ENCODE measurements at regions not wholly inside any gene's neighbourhood (a gene's known extent, or its start where the extent isn't known, plus 50 kb on each side); places are given as distances from the start of the nearest gene placed in this dataset.

DNA sequence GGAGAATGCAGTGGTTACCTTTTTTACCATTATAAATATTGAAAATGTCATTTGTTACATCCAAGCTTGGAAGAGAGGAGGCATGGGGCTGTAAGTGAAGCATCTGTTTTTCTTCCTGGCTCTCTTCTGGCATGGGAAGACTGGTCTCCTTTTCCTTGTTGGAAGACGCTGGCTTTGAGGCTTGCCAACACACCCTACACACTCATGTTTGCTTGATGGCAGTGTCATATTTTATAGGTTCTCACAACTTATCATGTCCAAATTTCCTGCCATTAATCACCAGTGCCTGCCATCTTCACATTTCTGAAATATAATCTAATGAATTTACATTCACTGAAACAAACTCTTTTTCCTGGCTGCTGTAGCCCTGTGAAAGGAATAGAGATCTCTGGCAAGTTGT is 252.9 kb downstream of the MAN2A1 start:
- H3K4me3 ChIP-seq (ENCODE audit: low read depth, low read length), result no peak overlapping the region
- in situ Hi-C loops (cut with HindIII; ENCODE audit: low sequenced_read_pairs), result no loop called here
- DNase-seq (ENCODE audit: low read depth), result no peak

DNA sequence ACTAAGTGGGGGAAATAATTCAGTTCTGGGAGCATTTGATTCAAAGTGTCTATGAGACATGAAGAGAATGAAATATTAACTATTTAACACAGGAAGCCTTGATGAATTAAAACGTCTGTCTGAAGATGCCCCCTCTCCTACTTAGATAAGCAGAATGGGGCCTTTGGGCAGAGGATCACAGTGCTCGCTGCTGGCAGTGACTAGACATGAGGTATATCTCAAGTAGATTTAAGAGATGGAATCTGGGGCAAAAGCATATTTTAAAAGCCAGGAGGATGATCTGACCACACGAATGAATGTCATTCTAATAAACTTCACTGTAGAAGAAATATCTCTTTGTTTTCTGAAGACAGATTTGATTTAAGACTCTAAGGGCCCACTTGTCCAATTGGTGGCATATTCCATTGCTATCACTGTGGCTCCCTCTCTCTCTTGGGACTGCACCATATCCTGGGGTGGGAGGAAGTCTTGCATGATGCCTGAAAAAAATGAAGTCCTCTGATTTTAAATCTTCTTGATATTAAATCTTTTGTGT is 254.0 kb downstream of the MAN2A1 start:
- no peak overlapping the region for H3K4me3 ChIP-seq (ENCODE audit: low read depth, low read length)
- DNase-seq (ENCODE audit: low read depth), result no peak
- in situ Hi-C loops (cut with HindIII; ENCODE audit: low sequenced_read_pairs), result no loop called here
- TF ChIP-seq, protein P1, sequence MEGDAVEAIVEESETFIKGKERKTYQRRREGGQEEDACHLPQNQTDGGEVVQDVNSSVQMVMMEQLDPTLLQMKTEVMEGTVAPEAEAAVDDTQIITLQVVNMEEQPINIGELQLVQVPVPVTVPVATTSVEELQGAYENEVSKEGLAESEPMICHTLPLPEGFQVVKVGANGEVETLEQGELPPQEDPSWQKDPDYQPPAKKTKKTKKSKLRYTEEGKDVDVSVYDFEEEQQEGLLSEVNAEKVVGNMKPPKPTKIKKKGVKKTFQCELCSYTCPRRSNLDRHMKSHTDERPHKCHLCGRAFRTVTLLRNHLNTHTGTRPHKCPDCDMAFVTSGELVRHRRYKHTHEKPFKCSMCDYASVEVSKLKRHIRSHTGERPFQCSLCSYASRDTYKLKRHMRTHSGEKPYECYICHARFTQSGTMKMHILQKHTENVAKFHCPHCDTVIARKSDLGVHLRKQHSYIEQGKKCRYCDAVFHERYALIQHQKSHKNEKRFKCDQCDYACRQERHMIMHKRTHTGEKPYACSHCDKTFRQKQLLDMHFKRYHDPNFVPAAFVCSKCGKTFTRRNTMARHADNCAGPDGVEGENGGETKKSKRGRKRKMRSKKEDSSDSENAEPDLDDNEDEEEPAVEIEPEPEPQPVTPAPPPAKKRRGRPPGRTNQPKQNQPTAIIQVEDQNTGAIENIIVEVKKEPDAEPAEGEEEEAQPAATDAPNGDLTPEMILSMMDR (IDR thresholded peaks at IDR 0.05; ENCODE audit: low read depth, low read length, missing control alignments), result no peak

More for the DNA sequence above, 252.9 kb downstream of the MAN2A1 start:
- TF ChIP-seq, protein P1 (IDR thresholded peaks at IDR 0.05; ENCODE audit: low read depth, low read length, missing control alignments), result no peak

DNA sequence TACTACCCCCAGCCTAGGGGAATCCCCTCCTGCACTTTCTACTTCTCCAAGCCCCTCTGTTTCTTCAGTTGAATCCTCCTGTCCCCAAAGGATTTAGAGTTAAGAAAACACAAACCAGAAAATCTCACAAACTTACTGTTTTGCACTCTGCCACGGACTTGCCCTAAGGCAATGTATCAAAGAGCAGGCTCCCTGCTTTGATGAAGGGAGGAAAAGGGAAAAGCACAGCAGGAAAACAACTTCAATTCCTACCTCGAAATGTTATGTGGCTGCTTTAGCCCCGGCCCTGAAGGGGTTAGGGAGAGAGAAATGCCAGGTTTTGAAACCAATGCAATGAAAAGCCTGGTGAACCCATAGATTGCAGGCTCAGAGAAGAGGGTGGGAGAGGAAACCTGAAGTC is 254.7 kb downstream of the MAN2A1 start:
- in situ Hi-C loops (cut with HindIII; ENCODE audit: low sequenced_read_pairs), result no loop called here
- no peak for DNase-seq (ENCODE audit: low read depth)
- H3K4me3 ChIP-seq (ENCODE audit: low read depth, low read length), result no peak overlapping the region
- TF ChIP-seq, protein P1 (IDR thresholded peaks at IDR 0.05; ENCODE audit: low read depth, low read length, missing control alignments), result no peak

DNA sequence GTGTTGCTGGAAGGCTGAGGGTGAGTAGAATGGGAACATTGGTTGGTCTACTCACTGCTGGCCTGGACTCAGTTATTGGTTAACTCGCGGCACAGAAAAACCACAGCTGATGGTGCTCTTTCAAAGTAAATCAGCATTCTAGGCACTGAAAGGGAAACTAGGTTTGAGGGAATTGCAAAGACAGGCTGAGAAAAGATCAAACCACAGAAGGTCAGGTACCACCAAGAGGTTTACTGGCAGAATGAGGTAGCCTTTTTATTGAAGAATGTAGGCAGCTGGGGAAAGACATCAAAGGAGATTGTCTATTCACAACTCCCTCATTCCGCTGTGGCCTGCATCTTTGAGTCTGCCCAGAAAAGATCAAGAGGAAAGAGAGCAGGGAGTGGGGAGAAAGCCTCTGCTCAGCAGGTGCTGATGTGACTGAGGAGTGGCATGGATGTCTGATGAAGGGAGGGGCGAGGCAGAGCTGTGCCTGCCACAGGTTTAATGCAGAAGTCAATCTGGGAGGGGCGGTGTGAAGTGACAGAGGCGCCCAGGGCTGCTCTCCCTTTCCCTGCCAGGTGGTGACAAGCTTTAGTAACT is 255.5 kb downstream of the MAN2A1 start:
- in situ Hi-C loops (cut with HindIII; ENCODE audit: low sequenced_read_pairs), result no loop called here
- peak; percentile 63 for DNase-seq (ENCODE audit: low read depth)
- TF ChIP-seq, protein P1 (IDR thresholded peaks at IDR 0.05; ENCODE audit: low read depth, low read length, missing control alignments), result no peak
- no peak overlapping the region for H3K4me3 ChIP-seq (ENCODE audit: low read depth, low read length)

DNA sequence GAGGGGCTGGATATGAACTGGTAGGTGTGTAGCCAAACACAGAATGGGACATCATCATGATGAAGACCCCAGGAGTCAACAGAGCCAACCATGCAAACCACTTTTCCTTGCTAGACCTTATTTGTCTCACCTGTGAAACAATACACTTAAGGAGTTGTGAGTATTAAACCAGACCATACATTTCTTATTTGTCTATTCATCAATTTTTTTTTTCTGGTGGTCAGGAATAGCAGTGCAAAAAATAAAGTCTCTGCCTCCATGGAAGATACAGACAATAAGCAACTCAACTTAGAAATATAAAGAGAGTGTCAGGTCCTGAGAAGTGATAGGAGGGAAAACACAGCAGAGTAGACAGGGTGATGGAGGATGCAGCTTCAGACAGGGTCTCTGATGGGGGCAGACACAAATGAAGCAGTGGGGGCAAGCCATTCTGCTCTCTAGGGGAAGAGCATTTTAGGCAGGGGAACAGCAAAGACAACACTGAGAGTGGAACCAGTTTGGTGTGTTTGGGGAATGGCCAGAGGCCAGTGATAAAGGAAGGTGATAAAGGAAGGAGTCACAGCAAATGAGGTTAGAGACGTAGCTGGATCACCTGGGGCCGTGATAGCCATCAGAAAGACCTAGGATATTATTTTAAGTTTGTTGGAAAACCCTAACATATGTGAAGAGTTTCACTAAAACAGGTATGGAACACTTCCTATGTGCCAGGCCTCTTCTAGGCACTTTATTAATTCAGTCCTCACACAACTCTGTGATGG is 256.2 kb downstream of the MAN2A1 start:
- TF ChIP-seq, protein P1 (IDR thresholded peaks at IDR 0.05; ENCODE audit: low read depth, low read length, missing control alignments), result no peak
- in situ Hi-C loops (cut with HindIII; ENCODE audit: low sequenced_read_pairs), result no loop called here
- DNase-seq (ENCODE audit: low read depth), result no peak
- no peak overlapping the region for H3K4me3 ChIP-seq (ENCODE audit: low read depth, low read length)

DNA sequence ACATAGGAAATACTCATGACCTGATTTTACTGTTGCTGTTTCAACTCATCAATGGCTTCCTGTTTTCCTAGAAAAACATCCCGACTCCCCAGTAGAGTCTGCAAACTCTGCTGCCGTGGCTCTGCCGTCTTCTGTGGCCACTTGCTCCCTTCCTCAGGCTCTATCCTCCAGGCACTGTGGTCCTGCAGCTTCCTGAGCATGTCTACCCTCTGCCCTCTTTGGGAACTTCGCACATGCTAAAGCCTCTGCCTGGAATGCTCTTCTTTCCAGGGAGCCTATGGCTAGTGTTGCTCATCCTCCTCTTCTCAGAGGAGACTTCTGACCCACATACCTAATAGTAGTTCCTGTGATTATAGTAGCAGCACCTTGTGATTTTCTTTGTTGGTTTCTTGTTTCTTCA is 256.9 kb downstream of the MAN2A1 start:
- H3K4me3 ChIP-seq (ENCODE audit: low read depth, low read length), result no peak overlapping the region
- TF ChIP-seq, protein P1 (IDR thresholded peaks at IDR 0.05; ENCODE audit: low read depth, low read length, missing control alignments), result no peak
- in situ Hi-C loops (cut with HindIII; ENCODE audit: low sequenced_read_pairs), result no loop called here
- DNase-seq (ENCODE audit: low read depth), result no peak

Data from astrocyte of the cerebellum (primary cell).